Stimulated activated CD8-positive, alpha-beta memory T cell treated with anti-CD3 and anti-CD28 coated beads, Interleukin-12 subunit alpha, Interleukin-12 subunit beta, amount 100 ng/mL, for 24 hours (primary cell): ENCODE measurements at regions not wholly inside any gene's neighbourhood (a gene's known extent, or its start where the extent isn't known, plus 50 kb on each side); places are given as distances from the start of the nearest gene placed in this dataset.

ENCODE experiments used
- DNase-seq: peaks from one replicate; pipeline ENCODE4 v3.0.0-alpha.2; 2020; ENCODE audit errors: extremely low read depth

DNA sequence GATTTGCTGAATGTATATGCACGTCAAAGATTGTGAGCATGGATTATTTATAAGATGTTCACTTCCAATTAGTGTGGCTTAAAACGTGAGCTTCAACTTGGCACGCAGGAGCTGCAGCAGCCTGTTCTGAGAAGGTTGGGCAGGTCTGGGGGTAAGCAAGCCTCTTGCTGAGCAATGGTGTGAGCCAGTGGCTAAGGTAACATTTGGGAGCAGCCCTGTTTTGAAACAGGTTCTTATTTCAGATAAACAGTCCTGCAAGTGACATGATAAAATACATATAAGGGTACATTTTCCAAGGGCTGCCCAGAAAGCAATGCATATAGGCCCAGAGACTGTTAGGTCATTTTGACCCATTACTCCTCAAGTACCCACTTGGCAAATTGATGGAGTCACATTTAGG lies 415.3 kb downstream of the ZNF521 start:
- no peak for DNase-seq

DNA sequence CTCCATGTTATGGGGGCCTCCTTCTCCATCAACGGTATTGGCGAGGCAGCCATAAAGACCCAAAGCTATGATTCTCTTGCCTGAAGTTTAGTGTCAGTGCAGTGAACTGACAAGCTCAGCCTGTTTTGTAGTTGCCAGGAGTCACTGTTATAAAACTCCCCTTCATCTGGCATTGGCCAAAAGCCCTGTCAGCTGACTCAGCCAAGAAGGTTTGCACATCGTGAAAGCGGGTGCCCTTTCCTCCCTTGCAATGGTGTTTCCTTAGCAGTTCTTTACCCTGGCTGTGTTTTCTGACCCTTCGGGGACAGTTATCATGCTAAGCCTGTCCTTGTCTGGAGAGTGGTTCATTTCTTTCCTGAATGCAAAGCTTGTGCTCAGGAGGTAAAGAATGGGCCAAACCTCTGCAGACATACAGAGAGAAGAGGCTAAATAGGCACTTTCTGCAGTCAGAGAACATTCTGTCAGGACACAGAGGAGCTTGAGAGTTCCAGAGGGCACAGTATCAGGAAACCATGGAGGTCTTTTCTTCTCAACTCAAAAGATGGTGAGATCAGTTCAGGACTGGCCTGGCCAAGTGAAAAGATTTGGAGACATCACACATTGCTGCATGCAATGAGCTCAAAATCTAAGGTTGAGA lies 414.2 kb downstream of the ZNF521 start:
- DNase-seq = no peak

DNA sequence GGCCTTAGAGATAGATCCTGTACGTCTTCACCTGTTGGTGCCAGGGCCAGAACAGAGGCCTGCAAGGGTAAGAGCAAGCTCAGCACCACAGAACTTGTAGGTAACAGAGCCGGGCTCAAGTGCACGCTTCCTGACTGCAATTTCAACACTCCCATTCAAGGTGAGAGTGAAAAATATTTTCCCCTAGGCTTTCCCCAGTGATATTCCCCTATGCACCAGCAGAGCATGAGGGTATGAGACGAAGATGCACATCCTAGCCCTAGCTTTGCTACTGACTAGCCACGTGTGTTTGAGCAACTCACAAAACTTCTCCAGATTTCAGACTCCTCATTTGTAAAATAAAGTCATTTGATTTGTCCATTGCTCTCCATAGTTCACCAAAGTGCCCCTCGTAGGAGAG lies 411.6 kb downstream of the ZNF521 start:
- no peak for DNase-seq

DNA sequence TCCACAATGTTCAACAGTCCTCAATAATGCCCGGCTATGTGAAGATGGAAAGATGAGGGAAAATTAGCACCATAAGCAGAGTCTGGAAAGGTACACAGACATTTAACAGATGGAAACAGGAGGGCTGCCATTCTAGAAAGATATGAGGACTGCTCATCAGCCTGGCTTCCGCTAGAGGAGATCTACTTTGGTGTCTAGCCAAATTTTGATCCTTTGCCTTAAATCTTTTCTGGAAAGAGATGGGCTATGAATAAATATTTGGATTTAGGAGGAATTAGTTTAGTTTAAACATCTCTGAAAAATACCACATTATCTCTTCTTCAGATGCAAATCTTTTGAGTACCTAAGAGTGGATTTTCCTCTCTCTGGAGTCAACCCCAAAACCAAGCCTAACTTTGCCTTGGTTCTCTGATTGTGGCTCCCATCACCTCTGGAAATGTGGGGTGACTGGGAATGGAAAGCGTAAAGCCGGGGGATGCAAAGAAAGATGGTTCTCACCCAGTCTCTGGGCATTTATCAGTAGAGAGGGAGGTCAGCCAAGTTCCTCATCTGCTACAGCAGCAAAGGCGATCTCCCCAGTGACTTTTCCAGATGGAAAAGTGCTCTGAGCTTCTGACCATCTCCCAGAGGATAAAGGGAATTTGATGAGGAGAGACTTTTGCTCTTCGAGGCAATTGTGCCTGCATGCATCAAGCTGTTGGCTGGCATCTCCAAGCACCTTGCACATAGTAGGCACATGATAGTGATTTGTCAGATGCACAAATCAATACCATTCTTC lies 410.6 kb downstream of the ZNF521 start:
- no peak for DNase-seq

DNA sequence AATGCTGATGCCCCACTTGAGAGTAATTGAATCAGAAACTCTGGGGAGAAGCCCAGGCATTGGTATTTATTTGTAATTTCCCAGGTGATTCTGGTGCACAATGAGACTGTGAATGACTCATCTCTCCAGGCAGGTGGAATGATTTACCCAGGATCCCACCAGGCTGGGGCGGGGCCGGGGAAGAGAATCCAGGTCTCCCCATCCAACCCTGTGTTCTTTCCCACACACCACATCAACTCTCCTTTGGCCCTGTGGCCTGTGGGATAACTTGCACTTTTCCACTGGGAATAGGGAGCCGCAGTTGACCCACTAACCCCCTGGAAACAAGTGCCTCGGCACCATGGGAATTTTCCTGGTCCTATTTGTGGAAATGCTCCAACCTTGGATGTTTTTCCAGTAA lies 409.8 kb downstream of the ZNF521 start:
- no peak for DNase-seq

DNA sequence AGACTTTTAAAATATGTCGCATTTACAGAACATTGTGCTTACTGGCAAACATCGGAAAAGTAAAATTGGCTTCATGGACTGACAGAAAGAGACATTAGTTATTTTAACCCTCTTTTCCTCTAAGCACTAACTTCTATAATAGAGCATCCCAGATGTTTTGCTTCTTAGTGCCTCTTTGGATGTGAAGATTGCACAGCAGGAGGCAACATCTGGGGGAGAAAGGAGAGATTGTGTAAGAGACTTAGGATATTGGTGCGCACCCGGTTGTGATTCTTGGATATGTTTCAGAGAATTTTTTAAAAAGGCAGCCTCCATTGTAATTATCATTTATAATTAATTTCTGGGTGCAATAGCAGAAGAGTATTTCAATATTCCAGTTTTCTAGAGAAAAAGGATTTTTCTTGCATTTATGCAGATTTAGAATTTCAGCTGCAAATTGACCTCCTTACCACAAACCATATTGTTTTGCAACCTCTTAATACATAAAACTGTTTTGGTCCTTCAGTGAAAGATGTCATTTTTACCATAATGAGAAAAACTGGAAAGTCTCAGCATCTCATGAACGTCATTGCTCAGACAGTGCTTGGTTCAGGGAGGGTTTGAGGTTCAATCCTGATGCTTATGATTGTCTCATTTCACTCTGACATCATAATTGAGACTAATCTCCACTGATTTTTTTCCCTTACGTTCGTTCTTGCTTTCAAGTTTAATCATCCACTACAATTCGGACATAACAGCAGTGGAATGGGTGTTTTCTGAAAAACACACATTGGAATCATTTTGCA lies 404.3 kb downstream of the ZNF521 start:
- no peak for DNase-seq

DNA sequence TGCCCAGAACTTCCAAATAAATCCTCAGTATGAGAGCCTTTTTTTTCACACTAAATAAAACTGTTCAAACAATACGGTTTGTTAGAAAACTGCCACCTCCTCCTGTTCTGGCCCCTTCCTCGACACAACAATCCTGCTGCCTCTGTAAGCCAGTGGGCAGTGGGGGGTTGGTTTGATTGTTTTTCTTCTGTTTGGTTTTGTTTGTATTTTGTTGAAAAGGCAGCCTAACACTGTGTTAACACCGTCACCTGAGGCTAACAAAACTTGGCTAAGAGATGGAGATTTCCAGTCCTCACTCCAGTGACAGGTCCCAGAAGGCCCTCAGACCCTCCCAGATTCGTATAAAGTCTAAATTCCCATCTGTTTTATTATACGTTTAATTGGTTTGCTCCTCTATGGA lies 402.1 kb downstream of the ZNF521 start:
- DNase-seq = no peak

DNA sequence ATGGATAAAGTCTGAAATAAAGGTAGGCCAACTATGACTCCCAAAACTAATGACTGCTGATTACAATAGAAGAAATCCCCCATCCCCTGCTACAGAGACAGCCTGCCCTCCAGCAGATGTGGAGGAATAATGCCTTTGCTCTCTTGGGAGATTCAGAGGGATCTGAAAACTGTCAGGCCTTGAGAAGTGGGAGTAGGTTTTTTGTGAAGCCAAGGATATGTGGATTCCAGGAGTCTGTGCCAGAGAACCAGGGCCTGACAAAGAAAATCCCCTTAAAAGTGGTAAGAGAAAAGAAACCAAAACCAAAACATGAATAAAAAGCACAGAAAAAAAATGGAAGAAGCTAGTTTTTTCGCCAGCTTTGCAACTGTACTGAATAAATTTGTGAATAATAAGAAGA lies 397.6 kb downstream of the ZNF521 start:
- DNase-seq = no peak

DNA sequence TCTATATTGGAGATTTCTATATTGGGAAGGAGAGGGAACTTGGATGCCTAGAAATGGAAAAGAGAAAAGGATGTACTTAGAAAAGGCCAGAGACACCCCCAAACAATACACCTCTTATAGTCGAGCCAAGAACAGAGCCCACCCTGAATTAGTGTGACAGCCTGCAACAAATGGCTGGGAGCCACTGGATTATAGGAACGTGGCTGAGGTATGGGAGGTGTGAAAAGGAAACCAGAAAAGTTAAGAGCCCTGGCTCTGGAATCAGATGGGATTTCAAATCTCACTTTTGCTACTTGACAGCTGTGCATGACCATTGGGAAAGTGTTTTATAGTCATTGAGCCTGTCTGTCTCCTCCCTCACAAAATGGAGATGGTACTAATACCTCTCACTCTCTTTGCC lies 394.0 kb downstream of the ZNF521 start:
- no peak for DNase-seq

DNA sequence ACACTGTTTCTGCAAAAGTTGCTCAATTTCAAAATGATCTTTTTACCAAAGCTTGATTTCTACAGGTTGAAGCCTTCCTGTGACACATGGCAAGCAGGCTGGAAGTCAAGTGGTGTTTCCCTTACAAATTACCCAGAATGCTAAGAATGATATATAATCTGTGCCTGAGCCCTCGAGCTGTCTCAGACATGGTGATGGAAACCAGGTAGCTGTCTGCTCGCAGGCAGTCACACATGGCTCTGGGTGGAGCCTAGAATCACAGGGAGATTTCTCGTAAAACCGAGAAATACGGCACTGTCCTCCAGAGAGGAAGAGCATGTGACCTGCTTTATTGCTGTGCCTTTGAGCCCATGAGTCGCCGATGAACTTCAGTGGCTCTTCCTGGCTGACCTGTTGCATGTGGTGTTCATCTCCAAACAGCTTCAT lies 392.9 kb downstream of the ZNF521 start:
- no peak for DNase-seq

DNA sequence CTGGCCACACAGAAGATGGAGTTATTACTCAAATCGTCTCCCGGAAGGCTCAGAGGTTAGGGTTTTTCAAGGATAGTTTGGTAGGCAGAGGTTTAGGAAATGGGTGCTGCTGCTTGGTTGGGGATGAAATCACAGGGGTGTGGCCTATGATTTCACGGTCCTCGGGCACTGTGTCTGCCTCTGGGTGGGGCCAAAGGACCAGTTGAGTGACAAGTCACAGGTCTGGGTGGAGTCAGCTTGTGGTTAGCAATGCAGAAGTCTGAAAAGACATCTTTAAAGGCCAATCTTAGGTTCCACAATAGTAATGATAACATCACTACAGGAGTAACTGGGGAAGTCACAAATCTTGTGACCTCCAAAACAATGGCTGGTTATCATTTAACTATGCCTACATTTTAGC lies 387.8 kb downstream of the ZNF521 start:
- DNase-seq = no peak

DNA sequence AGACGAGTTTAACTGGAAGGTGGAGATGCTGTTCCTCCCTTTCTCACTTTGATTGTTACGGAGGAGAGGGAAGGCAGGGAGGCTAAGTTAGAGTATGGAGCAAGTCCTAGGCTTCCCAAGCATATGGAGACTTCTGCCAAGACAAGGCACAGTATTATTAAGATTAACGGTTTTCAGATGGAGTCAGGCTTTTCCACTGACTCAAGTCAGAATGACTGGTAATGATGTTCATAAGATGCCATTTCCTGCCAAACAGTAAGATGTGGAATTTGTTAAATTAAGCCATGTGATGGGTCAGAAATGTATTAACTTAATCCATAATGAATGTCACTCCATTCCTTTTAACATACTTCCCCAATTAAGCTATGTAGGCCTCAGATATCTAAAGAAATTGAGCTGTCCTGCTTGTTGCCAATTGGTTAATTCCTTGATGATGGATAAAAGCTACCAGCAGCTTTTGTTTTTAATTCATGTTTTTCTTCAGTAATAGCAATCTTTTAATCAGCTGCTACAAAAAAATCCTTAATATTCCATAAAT lies 383.7 kb downstream of the ZNF521 start:
- no peak for DNase-seq

DNA sequence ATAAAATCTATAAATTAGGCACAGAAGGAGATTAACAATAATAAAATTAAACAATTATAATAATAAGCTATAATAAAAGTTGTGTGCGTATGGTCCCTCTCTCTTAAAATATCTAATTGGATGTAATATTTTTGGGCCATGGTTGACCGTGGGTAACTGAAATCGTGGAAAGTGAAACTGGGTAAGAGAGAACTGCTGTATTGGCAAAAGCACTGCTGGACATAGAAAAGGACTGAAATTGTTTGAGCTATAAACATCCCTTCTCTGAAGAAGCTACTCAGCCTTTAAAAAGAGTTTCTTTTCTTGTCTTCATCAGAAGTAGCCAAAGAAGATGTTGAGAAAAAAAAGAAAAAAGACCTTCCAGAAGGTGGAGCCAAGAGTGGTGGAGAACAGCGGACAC lies 379.4 kb downstream of the ZNF521 start:
- no peak for DNase-seq

DNA sequence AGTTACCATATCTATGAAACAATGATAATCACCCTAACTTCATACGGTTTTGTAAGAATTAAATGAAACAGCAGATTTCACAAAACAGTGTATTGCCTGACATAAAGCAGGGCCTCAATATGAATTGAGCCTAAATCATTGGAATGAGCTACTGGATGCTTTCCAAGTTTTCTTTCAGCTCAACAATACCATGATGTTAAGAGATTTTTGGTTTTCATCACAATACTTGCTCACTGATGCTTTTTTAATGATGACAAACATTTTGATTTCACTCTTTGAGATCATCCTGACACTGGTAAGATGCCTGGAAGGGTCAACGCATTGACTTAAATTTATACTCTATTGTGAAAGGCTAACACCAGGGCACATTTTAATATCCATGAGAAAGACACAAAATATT lies 377.5 kb downstream of the ZNF521 start:
- no peak for DNase-seq

DNA sequence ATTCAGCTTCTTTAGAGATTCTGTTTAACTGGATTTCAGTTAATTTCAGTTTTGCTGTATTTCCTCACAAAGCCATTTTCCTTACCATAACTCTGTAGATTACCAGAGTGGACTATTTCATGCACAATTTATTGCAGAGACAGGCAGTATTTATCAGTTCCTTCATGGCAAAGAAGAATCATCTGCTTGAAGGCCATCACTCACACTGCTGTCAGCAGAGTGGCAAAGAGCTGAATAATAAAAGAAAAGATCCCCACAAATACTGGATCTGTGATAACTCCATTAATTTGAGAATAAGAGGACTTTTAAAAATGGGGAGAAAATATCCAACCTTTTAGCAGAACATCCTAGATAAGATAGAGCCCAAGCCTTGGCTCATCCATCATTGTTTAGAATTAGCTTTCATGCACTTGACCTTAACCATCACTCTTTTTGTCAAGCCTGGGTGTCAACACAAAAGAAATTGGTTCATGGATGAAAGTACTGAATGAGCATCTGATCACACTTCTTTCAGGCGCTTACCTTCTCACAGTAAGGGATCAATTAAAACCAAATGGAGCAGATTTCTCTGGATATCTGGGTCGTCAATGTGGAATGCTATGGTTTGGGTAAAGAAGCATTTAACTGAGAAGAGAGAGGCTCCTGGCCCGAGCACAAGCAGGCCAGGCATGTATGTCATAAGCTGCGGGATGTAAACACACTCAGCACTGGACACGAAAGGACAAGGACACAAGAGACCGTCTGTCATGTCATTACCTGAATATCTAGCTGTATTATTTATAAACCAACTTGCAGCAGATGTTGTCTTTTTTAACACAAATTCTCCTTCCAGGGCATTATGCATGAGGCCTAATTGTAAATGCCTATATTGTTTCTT lies 376.2 kb downstream of the ZNF521 start:
- no peak for DNase-seq

DNA sequence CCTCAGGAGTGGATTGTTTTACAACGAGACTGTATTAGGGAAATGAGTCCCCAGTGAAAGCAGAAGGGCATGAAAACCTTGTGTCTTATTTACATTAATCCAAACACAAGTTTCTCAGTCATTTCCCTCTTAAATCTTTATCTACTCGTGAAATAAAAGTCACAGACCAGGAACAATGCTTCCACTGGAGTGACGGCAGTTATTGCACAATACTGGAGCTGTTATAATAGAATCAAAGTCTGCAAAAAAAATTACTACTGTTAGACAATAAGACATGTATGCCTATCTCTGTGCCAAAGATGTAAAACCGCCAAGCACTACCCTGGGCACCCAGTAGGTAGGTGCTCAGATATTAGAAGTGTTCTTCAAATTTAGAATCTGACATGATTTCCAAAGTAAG lies 375.5 kb downstream of the ZNF521 start:
- no peak for DNase-seq

DNA sequence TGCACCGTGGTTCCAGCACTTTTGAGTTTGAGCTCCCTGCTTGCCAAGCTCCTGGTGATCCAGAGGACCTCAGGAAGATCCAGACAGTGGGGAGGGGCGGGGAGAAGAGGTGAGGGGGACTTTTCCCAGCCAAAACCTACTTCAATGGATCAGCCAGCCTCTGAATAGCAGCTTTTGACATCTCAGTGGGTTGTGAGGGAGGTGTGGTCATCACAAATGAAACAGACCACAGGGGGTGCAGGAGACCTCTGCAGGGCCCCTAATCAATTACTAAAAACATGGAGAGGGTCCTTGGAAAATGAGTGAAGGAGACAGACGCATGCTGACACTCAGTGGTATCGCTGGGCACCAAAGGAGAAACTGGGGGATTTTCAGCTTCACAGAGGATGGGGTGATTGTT lies 372.7 kb downstream of the ZNF521 start:
- no peak for DNase-seq

DNA sequence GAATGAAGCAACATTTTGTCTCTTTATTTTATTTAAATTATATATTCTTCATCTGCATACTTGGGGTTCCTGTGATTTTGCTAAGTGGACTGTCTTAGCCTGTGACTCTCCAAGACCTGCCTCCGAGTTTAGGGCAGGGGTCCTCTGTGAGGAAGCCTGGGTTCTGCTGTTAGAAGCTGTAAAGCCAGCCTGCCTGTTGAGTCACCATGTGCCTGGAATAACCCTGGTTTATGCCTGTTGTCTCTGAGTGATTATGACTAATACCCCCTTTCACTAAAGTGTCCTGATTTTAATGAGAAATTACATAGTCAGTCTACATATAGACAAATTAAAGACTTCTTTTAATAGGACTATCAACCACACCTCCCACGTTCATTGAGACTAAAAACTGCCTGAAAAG lies 369.1 kb downstream of the ZNF521 start:
- DNase-seq = no peak

DNA sequence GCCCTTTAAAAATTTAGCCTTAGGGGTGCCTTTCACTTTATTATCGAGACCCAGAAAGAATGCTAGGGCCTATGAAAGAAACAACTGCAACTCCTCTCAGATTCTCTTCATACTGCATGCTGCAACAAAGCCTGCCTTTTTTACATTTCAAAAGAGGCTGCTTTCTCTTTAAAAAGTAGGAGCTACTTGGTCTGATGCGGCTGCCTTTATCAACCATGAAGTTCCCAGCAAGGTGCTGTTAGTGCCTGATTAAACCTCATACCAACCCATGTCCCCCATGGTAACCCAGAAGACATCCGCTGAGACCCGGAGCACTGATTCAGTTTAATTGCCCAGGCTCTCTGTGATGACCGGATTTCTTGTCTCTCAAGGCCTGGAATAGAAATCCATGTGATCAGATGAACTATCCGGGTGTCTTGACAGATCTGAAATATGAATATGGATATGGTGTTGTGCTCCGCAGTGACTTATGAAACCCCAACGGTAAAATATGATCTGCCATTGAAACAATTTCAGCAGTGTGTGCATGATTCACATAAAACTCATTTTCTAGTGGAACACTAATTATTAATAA lies 368.3 kb downstream of the ZNF521 start:
- DNase-seq = no peak

DNA sequence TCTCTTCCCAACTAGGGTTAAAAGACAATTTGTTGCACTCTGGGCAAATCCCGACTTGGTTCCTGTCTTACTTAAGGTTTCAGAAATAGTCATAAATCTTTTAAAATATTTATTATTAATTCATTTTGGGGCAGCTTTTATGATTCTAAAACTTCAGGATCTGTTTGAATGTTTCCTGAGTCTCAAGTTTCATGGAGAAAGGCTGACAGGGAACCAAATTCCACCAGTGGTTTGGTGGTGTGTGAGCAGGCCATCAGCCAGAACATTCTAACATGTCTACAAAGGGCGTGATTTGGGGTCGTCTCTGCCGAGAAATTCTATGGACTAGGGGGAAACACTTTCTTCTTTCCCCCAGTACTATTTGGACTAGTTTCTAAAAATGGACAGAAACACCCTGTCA lies 366.4 kb downstream of the ZNF521 start:
- DNase-seq = no peak

DNA sequence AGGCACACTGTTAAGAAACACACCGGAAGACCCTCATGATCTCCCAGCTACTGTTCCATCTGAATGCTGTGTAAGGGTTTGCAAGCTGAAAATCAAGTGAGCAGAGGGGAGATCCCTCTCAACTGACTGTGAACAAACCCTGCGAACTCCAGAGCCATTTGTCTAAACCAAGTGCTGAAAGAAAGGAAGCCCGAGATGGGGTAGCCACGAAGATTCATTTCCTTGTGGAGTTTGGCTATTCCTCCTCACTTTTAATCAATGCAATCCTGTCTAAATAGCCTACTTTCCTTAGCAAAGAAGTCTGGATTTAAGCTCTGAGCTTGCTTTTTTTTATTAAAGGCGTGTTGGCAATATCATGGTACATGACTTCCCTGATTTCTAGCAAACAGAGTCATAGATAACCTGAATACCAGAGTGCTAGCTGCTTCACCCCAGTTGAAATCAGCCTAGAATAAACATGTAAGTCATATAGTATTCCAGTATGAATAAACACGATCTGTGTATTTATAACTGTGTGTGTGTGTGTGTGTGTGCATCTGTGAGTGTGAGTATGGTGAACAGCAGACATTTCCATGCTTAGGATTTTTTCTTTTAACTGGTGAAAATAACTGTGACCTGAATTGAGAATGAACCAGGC lies 365.2 kb downstream of the ZNF521 start:
- no peak for DNase-seq
